ENCODE measurements at regions not wholly inside any gene's neighbourhood (a gene's known extent, or its start where the extent isn't known, plus 50 kb on each side); places are given as distances from the start of the nearest gene placed in this dataset.

- Mint-ChIP-seq H3K27me3 (ENCODE audit: unreplicated experiment) (peaks cover 22% of the 10 kb centered on the region), H3K9me3 (ENCODE audit: unreplicated experiment) (no peaks in the 10 kb centered on the region), H3K27ac (ENCODE audit: unreplicated experiment) (peak overlapping the region; percentile 63), H3K36me3 (ENCODE audit: unreplicated experiment) (peaks cover 14% of the 10 kb centered on the region), H3K4me1 (ENCODE audit: unreplicated experiment) (peaks cover 37% of the 10 kb centered on the region), H3K4me3 (ENCODE audit: unreplicated experiment) (peak overlapping the region; percentile 87)
- TF ChIP-seq, protein P1, sequence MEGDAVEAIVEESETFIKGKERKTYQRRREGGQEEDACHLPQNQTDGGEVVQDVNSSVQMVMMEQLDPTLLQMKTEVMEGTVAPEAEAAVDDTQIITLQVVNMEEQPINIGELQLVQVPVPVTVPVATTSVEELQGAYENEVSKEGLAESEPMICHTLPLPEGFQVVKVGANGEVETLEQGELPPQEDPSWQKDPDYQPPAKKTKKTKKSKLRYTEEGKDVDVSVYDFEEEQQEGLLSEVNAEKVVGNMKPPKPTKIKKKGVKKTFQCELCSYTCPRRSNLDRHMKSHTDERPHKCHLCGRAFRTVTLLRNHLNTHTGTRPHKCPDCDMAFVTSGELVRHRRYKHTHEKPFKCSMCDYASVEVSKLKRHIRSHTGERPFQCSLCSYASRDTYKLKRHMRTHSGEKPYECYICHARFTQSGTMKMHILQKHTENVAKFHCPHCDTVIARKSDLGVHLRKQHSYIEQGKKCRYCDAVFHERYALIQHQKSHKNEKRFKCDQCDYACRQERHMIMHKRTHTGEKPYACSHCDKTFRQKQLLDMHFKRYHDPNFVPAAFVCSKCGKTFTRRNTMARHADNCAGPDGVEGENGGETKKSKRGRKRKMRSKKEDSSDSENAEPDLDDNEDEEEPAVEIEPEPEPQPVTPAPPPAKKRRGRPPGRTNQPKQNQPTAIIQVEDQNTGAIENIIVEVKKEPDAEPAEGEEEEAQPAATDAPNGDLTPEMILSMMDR (IDR thresholded peaks at IDR 0.05) = no peak
- no peak for DNase-seq (ENCODE audit: extremely low spot score, unreplicated experiment)
These were observed 81.6 kb upstream of the AK4 start for GRCh38 chr1:65066419-65066765.

GRCh38 chr1:65066766-65067490 lies 81.1 kb upstream of the AK4 start:
- Mint-ChIP-seq H3K27ac (ENCODE audit: unreplicated experiment) (peak overlapping the region; percentile 59), H3K4me3 (ENCODE audit: unreplicated experiment) (peak overlapping the region; percentile 87), H3K9me3 (ENCODE audit: unreplicated experiment) (no peaks in the 10 kb centered on the region), H3K27me3 (ENCODE audit: unreplicated experiment) (peaks cover 22% of the 10 kb centered on the region), H3K4me1 (ENCODE audit: unreplicated experiment) (peaks cover 37% of the 10 kb centered on the region), H3K36me3 (ENCODE audit: unreplicated experiment) (peaks cover 14% of the 10 kb centered on the region)
- TF ChIP-seq, protein P1 (IDR thresholded peaks at IDR 0.05) = no peak
- peak; percentile 87 for DNase-seq (ENCODE audit: extremely low spot score, unreplicated experiment)

DNA sequence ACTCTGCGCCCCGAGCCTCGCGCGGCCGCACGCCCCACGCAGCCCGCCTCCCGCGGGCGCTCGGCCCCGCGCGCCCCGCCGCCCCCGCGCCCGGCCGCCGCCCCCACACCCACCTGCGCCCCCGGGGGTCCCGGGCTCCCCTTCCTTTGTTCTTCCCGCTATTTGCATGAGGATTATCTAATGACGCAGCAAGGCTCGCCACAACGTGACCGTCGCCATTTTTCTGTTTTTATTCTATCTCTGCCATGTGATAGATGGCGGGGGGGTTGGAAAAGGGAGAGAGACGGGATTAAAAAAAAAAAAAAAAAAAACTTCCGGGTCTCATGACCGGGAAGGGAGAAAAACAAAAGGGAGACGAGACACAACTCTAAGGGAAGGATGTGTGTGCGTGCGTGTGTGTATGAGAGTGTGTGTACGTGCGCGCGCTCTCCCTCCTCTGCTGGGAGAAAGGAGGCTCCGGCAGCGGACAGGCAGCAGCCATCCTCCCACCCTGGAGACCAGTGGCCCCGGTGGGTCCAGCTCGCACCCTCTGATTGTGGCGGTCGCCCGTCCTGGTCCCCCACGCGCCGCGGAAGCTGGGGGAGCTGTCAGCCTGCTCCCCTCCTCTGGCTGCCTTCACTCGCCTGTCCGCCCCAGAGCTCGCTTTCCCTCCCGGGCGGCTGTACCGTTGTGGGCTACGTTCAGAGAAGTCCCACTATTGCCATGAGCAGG lies 80.4 kb upstream of the AK4 start:
- Mint-ChIP-seq H3K27me3 (ENCODE audit: unreplicated experiment) (peaks cover 20% of the 10 kb centered on the region), H3K27ac (ENCODE audit: unreplicated experiment) (peak overlapping the region; percentile 93), H3K4me1 (ENCODE audit: unreplicated experiment) (peaks cover 37% of the 10 kb centered on the region), H3K9me3 (ENCODE audit: unreplicated experiment) (no peaks in the 10 kb centered on the region), H3K36me3 (ENCODE audit: unreplicated experiment) (peaks cover 14% of the 10 kb centered on the region), H3K4me3 (ENCODE audit: unreplicated experiment) (peak overlapping the region; percentile 85)
- peak; percentile 86 for DNase-seq (ENCODE audit: extremely low spot score, unreplicated experiment)
- TF ChIP-seq, protein P1 (IDR thresholded peaks at IDR 0.05) = no peak

- peaks cover 35% of the 10 kb centered on the region for H3K4me1 Mint-ChIP-seq (ENCODE audit: unreplicated experiment)
- peaks cover 11% of the 10 kb centered on the region for H3K36me3 Mint-ChIP-seq (ENCODE audit: unreplicated experiment)
- no peaks in the 10 kb centered on the region for H3K9me3 Mint-ChIP-seq (ENCODE audit: unreplicated experiment)
- peak overlapping the region; percentile 85 for H3K4me3 Mint-ChIP-seq (ENCODE audit: unreplicated experiment)
- peaks cover 24% of the 10 kb centered on the region for H3K27me3 Mint-ChIP-seq (ENCODE audit: unreplicated experiment)
- H3K27ac Mint-ChIP-seq (ENCODE audit: unreplicated experiment) = peak overlapping the region; percentile 93
- TF ChIP-seq, protein P1 (IDR thresholded peaks at IDR 0.05) = no peak
- DNase-seq (ENCODE audit: extremely low spot score, unreplicated experiment) = no peak
These were observed 79.6 kb upstream of the AK4 start for GRCh38 chr1:65068202-65069010.

Data from osteocyte (in vitro differentiated cells).